Caco-2 (cell line): ENCODE measurements at regions not wholly inside any gene's neighbourhood (a gene's known extent, or its start where the extent isn't known, plus 50 kb on each side); places are given as distances from the start of the nearest gene placed in this dataset.

Experiments used
- BruUV-seq: library from RNA; stranded (reverse); fragments of 400-500 nt; replicated peaks from 2 replicates; lab custom pipeline; 2021; lab: Mats Ljungman, UMichigan
- CTCF ChIA-PET: fragments of 300-600 bp; sonication (Branson Sonifier 250); formaldehyde crosslinking; loops from one replicate; lab custom pipeline; 2022; ENCODE audit warnings: antibody characterized with exemption; lab: Charles Lee
- POLR2A ChIA-PET: fragments of 300-600 bp; sonication (Branson Sonifier 250); formaldehyde crosslinking; loops from one replicate; lab custom pipeline; 2022; ENCODE audit warnings: antibody characterized with exemption; lab: Charles Lee
- DNase-seq, 2 experiments: peaks; one replicate each; pipeline versions ENCODE4 v3.0.0 to v3.0.0-alpha.2; 2020 to 2022
- H3K27me3 ChIP-seq: replicated peaks from 2 replicates; pipeline ENCODE4 v1.6.0; 2011; ENCODE audit warnings: low read length; ENCODE audit not compliant: control insufficient read depth, insufficient read depth
- H3K36me3 ChIP-seq: 2 replicates; pipeline ENCODE4 v1.5.1; 2011; ENCODE audit warnings: low read length; ENCODE audit not compliant: control insufficient read depth, insufficient read depth
- H3K4me1 ChIP-seq: fragments of 250-450 bp; sonication (Bioruptor Pico); 2 replicates; pipeline ENCODE4 v1.5.1; 2020; ENCODE audit warnings: mild to moderate bottlenecking
- H3K4me3 ChIP-seq: 2 replicates; pipeline ENCODE4 v1.5.1; 2011; ENCODE audit warnings: low read depth, mild to moderate bottlenecking, control low read depth, low read length
- H3K9me3 ChIP-seq: fragments of 250-450 bp; sonication (Bioruptor Pico); 2 replicates; pipeline ENCODE4 v1.5.1; 2020; ENCODE audit warnings: mild to moderate bottlenecking, moderate library complexity
- H3K27ac Mint-ChIP-seq: one replicate; pipeline ENCODE4 v1.8.0; 2022; ENCODE audit warnings: mixed read lengths; ENCODE audit not compliant: unreplicated experiment
- H3K27me3 Mint-ChIP-seq: one replicate; pipeline ENCODE4 v1.8.0; 2022; ENCODE audit warnings: mixed read lengths; ENCODE audit not compliant: insufficient read depth, unreplicated experiment
- H3K36me3 Mint-ChIP-seq: one replicate; pipeline ENCODE4 v1.8.0; 2022; ENCODE audit warnings: mild to moderate bottlenecking, mixed read lengths; ENCODE audit not compliant: insufficient read depth, unreplicated experiment
- H3K4me1 Mint-ChIP-seq: one replicate; pipeline ENCODE4 v1.8.0; 2022; ENCODE audit warnings: low read depth, mixed read lengths; ENCODE audit not compliant: unreplicated experiment
- H3K4me3 Mint-ChIP-seq: one replicate; pipeline ENCODE4 v1.8.0; 2022; ENCODE audit warnings: mild to moderate bottlenecking, moderate library complexity, mixed read lengths; ENCODE audit not compliant: unreplicated experiment
- H3K9me3 Mint-ChIP-seq: one replicate; pipeline ENCODE4 v1.8.0; 2022; ENCODE audit warnings: mixed read lengths; ENCODE audit not compliant: unreplicated experiment
- CTCF ChIP-seq, 2 experiments: fragments of 200-600 bp in 1 of 2; IDR thresholded peaks; 1 replicate in 1 of 2; 2 replicates in 1 of 2; pipeline versions ENCODE4 v1.5.1 to v1.8.0; 2011 to 2022; ENCODE audit warnings: antibody characterized with exemption in 1 of 2, control low read depth in 1 of 2, inconsistent platforms in 1 of 2, low read depth in 1 of 2, low read length in 1 of 2, mild to moderate bottlenecking in 1 of 2, moderate library complexity in 1 of 2; ENCODE audit not compliant: insufficient read depth in 1 of 2, severe bottlenecking in 1 of 2, unreplicated experiment in 1 of 2
- intact Hi-C: fragments of 100-400 bp; cut with micrococcal nuclease; formaldehyde crosslinking; loops from one replicate; pipeline ENCODE4 v1.10.0; 2022; ENCODE audit not compliant: unreplicated experiment

- BruUV-seq = no TSS peak
- POLR2A ChIA-PET = no interaction called here
- H3K36me3 ChIP-seq = no peaks in the 10 kb centered on the region
- no peak for DNase-seq
- H3K4me1 ChIP-seq = no peaks in the 10 kb centered on the region
- Mint-ChIP-seq H3K4me1 (no peaks in the 10 kb centered on the region), H3K27ac (no peak overlapping the region), H3K9me3 (peaks cover 10% of the 10 kb centered on the region), H3K4me3 (no peak overlapping the region), H3K27me3 (peaks cover 11% of the 10 kb centered on the region), H3K36me3 (no peaks in the 10 kb centered on the region)
- CTCF ChIA-PET = no interaction called here
- TF ChIP-seq CTCF (IDR thresholded peaks at IDR 0.05; ENCODE audit: insufficient read depth in 1 of 2, low read depth in 1 of 2, low read length in 1 of 2, severe bottlenecking in 1 of 2, unreplicated experiment in 1 of 2) = no peak
- H3K9me3 ChIP-seq = no peaks in the 10 kb centered on the region; the same call in 1 of the 2 replicates
- intact Hi-C loops = no loop called here
- H3K27me3 ChIP-seq = no peaks in the 10 kb centered on the region; the same call in 1 of the 2 replicates
- H3K4me3 ChIP-seq = no peak overlapping the region
These were observed 130.9 kb upstream of the SV2C start for GRCh38 chr5:75952291-75952690.

GRCh38 chr5:75951716-75952115, 131.5 kb upstream of the SV2C start:
- DNase-seq = no peak
- H3K4me1 Mint-ChIP-seq = no peaks in the 10 kb centered on the region
- H3K9me3 Mint-ChIP-seq = peaks cover 10% of the 10 kb centered on the region
- BruUV-seq = no TSS peak
- Histone ChIP-seq H3K36me3 (no peaks in the 10 kb centered on the region), H3K4me3 (no peak overlapping the region), H3K27me3 (no peaks in the 10 kb centered on the region; the same call in 1 of the 2 replicates), H3K9me3 (no peaks in the 10 kb centered on the region; the same call in 1 of the 2 replicates), H3K4me1 (no peaks in the 10 kb centered on the region)
- no peak overlapping the region for H3K4me3 Mint-ChIP-seq
- intact Hi-C loops = no loop called here
- no peaks in the 10 kb centered on the region for H3K36me3 Mint-ChIP-seq
- POLR2A ChIA-PET = no interaction called here
- no peak for TF ChIP-seq CTCF (IDR thresholded peaks at IDR 0.05; ENCODE audit: insufficient read depth in 1 of 2, low read depth in 1 of 2, low read length in 1 of 2, severe bottlenecking in 1 of 2, unreplicated experiment in 1 of 2)
- H3K27me3 Mint-ChIP-seq = peaks cover 12% of the 10 kb centered on the region
- H3K27ac Mint-ChIP-seq = no peak overlapping the region
- CTCF ChIA-PET = no interaction called here

GRCh38 chr5:75951158-75951557, 132.0 kb upstream of the SV2C start:
- BruUV-seq = no TSS peak
- Mint-ChIP-seq H3K9me3 (peaks cover 10% of the 10 kb centered on the region), H3K27ac (no peak overlapping the region), H3K36me3 (no peaks in the 10 kb centered on the region), H3K27me3 (peaks cover 12% of the 10 kb centered on the region), H3K4me3 (no peak overlapping the region), H3K4me1 (no peaks in the 10 kb centered on the region)
- no peaks in the 10 kb centered on the region for H3K36me3 ChIP-seq
- H3K4me1 ChIP-seq = no peaks in the 10 kb centered on the region
- no peak for TF ChIP-seq CTCF (IDR thresholded peaks at IDR 0.05; ENCODE audit: insufficient read depth in 1 of 2, low read depth in 1 of 2, low read length in 1 of 2, severe bottlenecking in 1 of 2, unreplicated experiment in 1 of 2)
- intact Hi-C loops = no loop called here
- no peaks in the 10 kb centered on the region; the same call in 1 of the 2 replicates for H3K9me3 ChIP-seq
- no peak for DNase-seq
- ChIA-PET CTCF (no interaction called here), POLR2A (no interaction called here)
- H3K27me3 ChIP-seq = no peaks in the 10 kb centered on the region; the same call in 1 of the 2 replicates
- H3K4me3 ChIP-seq = no peak overlapping the region
